Medulla oblongata (tissue), 1 donor: ENCODE measurements at regions not wholly inside any gene's neighbourhood (a gene's known extent, or its start where the extent isn't known, plus 50 kb on each side); places are given as distances from the start of the nearest gene placed in this dataset.
"Not testable (repeated sequence)": the region's sequence is repeated elsewhere in the genome, so short reads cannot be mapped to it uniquely, and the experiment has no call there.

Experiments
- DNase-seq: peaks from one replicate; pipeline ENCODE4 v3.0.0-alpha.2; 2015; ENCODE audit errors: extremely low spot score

DNA sequence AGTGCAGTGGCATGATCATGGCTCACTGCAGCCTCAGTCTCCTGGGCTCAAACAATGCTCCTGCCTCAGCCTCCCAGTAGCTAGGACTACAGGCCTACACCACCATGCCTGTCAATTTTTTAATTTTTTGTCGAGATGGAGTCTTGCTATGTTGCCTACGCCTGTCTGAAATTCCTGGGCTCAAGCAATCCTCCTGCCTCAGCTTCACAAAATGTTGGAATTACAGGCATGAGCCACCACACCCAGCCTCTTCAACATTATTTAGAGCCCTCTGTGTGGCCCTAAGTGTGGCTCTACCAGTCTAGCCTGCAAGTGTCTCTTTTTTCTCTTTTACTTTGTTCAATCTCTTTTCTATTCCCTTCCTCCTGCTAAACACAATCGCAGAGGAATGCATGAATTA lies 154.4 kb upstream of the EPB41L4A start:
- DNase-seq: no peak

- DNase-seq: no peak
Observed at GRCh38 chr5:112574536-112574935, 155.5 kb upstream of the EPB41L4A start.

- DNase-seq: peak; percentile 71
Observed at GRCh38 chr5:112576298-112576925, 157.3 kb upstream of the EPB41L4A start.

GRCh38 chr5:112579599-112580170 lies 158.0 kb upstream of the APC start:
- no peak for DNase-seq

- no peak for DNase-seq
Observed at GRCh38 chr5:112581811-112582320, 155.8 kb upstream of the APC start.

DNA sequence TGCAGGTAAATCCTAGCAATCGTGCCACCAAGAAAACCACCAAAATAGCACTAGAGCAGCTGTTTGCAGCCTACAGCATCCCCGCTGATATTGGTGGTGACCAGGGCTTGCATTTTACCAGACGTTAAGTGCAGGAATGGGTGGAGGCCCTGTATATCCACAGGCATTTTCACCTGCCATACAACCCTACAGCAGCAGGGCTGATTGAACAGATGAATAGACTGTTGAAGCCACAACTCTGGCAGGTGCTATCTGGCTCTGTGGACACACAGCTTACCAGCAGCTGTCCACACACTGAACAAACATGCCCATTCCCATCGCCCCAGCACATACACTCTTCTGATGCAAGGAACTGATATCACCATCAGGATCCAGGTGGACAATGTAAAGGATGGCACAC lies 154.5 kb upstream of the APC start:
- no peak for DNase-seq

GRCh38 chr5:112584781-112585180 lies 152.9 kb upstream of the APC start:
- DNase-seq: no peak

- no peak for DNase-seq
Observed at GRCh38 chr5:112586596-112587062, 151.1 kb upstream of the APC start.

- DNase-seq: not testable (repeated sequence)
Observed at GRCh38 chr5:112590858-112591257, 146.8 kb upstream of the APC start.

- peak; percentile 63 for DNase-seq
Observed at GRCh38 chr5:112594095-112594850, 143.4 kb upstream of the APC start.

DNA sequence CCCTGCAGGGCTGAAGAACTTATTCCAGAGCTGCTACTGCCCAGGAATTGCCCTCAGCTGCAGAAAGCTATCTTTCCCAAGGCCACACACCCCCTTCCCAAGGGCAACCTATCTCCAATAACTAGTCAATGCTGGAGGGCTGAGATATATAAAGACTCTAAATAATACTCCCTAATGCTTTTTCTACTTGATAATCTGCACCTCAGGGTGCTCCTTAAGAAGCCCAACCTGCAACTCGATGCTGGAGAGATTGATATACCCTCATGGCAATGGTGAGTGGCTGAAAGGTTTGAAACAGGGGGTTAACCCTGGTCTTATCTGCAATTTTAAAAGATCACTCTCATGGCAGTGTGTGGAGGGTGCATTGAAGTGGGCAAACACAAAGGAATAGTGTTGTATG lies 142.7 kb upstream of the APC start:
- DNase-seq: no peak

GRCh38 chr5:112597831-112598230 lies 139.9 kb upstream of the APC start:
- DNase-seq: no peak

DNA sequence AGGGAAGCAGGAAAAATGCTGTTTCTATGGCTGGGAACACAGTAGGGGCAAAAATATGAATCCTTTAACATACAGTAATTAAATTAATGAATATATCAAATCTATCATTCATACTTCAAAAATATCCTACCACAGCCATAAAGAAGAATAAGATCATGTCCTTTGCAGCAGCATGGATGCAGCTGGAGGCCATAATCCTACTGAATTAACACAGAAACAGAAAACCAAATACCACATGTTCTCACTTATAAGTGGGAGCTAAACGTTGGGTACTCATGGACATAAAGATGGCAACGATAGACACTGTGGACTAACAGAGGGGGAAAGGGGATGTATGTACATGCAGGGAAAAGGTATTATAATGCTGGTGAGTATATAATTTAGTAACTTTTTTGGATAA lies 137.2 kb upstream of the APC start:
- not testable (repeated sequence) for DNase-seq

- DNase-seq: peak; percentile 40
Observed at GRCh38 chr5:112604732-112605630, 132.7 kb upstream of the APC start.

DNA sequence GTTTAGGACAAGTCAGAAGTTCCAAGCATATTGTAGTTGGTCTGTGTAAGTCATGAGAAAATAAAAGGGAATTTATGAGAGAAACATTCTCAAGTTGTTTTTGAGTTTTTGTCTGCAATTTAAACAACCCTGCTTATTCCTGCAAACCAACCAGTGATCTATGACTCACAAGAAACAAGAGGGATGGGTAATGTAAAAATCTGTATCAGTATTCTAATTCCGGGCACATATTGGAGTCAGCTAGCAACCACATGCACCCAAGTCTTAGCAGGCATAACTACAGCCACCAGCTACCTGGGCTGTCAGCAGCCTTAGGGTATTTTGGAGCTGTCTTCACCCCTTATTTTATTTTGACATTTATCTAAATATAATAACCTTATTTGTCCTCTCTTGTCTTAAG lies 128.7 kb upstream of the APC start:
- DNase-seq: no peak

GRCh38 chr5:112612663-112613062 lies 125.0 kb upstream of the APC start:
- no peak for DNase-seq

- no peak for DNase-seq
Observed at GRCh38 chr5:112614285-112614684, 123.4 kb upstream of the APC start.

DNA sequence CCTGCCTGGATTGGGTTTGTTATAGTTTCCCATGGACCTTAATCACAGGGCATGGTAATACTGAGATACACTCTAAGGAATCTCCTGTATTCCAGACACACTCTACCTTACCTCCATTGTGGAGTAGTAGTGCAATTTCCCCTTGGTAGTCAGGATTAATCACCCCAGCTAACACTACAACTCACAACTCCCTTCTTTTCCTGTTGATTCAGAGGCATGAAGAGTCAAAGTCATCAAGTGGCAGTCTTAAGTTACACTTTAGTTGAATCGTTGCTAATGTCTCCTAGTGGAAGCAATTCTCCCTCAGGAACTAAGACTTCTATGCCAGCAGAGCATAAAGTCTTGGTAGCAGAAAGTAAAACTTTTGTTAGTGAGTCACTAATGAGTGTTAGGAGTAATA lies 122.7 kb upstream of the APC start:
- no peak for DNase-seq

DNA sequence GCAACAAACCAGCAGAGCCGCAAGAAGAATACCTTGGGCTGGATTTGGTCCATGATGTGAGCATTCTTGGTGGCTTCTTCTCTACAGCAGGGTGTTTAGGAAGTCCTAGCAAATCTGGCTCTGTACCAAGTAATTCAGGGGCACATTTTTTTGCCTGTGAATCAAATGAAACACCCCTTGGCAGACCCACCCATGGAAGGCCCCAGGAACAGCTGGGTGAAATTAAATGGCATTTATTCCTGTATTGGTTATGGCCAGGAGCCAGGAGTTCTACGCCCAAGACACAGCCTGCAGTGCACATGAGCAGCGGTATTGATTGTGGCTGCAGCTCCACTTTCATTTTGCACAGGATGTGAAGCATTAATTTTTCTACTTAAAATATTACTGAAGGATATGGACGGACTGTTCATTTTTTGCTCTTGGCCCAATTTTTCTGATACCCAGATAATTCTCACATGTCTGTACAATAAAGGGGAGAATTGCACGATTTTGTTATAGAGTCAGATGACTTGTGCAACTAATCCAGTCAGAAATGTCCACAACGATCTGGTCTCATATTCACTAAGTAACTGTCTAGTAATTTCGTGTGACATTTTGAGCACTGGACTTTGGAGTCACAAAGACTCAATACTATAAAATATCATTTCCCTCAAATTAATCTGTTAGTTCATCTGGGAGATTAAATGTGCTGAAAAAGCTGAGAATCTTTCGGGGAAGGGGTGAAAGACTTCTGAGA lies 120.7 kb upstream of the APC start:
- no peak for DNase-seq

GRCh38 chr5:112625246-112625645 lies 112.4 kb upstream of the APC start:
- no peak for DNase-seq
